GM19467 (cell line): ENCODE measurements at regions not wholly inside any gene's neighbourhood (a gene's known extent, or its start where the extent isn't known, plus 50 kb on each side); places are given as distances from the start of the nearest gene placed in this dataset.

Experiments used
- ATAC-seq: cut with Tn5 transposase; IDR thresholded peaks from one replicate; pipeline ENCODE4 v1.9.1; 2021; ENCODE audit warnings: mild to moderate bottlenecking, moderate library complexity; ENCODE audit not compliant: unreplicated experiment

GRCh38 chr4:147347217-147347616 is 133.7 kb upstream of the EDNRA start:
- ATAC-seq: no peak

GRCh38 chr4:147349193-147349592 is 131.7 kb upstream of the EDNRA start:
- no peak for ATAC-seq

DNA sequence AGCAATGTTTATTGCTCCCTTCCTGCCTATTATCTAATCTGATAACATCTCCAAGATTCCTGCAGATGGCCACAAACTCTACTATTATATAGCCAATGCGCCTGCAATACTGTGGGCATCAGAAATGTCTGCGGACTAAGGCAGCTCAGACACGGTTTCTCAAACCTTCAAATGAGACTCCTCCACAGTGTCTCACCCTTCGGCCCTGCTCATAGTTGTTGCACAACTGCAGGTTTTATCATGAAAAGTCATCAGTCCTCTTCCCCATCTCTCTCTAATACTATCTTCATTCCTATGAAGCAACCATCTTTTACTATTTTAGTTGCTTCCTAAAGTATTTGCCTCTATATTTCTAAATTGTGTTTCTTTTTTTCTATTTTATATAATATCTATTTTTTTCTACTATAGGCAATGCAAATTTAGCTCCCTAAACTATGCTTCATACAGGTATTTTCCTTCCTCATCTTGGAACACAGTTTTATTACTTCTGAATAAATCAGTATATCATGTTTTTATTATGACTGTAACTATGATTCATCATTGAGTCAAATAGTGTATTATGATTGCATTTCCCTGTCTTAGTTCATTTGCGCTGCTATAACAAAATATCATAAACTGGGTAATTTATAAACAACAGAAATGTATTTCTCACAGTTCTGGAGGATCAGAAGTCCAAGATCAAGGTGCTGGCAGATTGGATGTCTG is 129.7 kb upstream of the EDNRA start:
- ATAC-seq: no peak

GRCh38 chr4:147354237-147354636 is 126.7 kb upstream of the EDNRA start:
- no peak for ATAC-seq

DNA sequence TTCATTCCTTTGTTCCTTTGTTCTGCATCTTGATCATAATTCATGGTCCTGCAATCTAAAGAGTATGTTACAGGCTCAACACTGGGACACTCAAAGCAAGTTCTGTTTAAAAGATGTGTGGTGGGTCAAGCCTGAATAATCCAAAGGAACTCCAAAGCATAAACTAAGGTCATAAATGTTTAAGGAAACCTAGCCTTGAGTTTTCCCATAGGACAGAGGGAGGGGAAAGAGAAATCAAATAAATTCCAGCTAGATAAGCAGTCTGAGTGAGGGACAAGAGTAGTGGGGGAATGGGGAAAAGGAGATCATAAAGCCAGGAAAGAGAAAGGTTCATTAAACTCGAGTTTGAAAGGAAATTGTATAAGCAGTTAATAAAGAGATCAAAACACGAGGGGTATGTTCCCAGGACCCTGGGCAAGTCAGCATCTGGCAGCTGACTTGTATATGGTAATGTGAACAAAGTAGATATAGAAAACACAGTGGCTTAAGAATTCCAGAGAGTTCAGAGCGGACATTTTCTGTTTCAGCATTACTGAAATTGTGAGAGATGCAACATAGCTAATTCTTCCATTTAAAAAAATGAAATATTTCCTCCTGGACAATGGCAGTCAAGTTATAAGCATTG is 125.8 kb upstream of the EDNRA start:
- no peak for ATAC-seq

DNA sequence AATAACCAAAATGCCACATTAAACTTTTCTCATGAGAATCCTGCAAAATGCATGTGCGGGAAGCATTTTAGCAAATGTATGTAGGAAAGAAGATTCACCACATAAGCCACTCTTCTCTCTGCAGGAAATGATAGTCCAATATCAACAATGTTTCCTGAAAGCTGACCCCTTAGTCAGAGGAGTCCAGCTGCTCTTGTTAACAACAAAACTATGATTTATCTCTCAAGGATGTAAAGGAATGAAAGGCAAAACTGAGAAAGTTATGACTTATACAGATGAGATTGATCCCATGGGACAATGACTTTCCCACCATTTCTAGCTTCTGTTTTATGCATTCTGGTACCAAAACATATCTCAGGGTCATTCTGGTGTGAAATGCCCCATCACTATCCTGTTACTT is 125.0 kb upstream of the EDNRA start:
- ATAC-seq: no peak

DNA sequence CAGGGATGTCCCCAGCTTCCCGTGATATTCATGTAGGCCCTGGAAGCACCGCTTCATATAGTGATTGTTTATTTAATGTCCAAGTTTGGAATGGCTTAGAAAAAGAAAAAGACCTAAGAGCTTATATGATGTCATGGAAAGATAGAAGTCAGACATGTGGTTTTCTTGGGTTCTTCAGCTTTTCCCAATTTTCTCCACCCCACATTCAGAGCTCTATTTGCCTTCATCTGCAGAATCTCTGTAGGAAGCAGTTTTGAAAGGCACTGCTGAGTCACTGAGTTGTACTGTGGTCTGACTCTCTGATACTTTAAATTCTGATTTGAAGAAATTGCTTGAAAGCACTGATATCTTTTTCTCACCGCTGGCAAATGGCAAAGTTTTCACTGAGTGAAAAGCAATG is 120.6 kb upstream of the EDNRA start:
- no peak for ATAC-seq

- ATAC-seq: no peak
Measured at GRCh38 chr4:147361726-147362125, 119.2 kb upstream of the EDNRA start.

DNA sequence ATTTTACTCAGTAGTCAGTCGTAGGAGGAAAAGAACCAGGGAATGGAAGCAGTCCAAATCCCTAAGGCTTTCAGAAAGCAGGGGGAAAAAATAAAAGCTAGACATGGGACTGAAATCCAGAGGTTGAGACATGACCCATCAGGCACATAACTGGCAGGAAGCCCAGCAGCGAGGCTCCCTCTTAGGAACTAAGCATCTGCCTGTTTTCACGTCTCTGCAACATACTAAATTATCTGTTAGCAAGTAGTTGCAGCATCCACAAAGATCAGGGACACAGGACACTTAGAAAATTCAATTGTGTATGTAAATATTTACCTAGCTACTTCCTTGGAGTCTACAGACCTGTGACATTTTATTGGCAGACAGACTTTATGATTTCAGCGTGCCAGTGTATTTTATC is 118.0 kb upstream of the EDNRA start:
- ATAC-seq: no peak

GRCh38 chr4:147363514-147363913 is 117.4 kb upstream of the EDNRA start:
- no peak for ATAC-seq

DNA sequence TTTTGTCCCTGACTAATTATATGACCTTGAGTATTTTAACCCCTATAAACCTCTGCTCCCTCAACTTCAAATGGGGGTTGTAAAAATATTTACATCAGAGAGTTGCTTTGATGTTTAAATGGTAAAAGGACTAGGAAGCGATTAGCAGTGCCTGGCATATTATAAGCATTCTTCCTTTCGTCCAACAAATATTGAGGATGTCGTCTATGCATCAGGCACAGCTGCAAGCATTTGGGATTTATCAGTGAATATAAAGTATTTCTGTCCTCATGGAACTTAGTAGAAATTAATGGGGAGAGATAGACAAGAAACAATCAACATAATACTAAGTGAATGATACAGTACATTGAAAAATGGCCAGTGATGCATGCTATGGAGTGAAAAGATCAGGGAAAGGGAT is 115.5 kb upstream of the EDNRA start:
- no peak for ATAC-seq

DNA sequence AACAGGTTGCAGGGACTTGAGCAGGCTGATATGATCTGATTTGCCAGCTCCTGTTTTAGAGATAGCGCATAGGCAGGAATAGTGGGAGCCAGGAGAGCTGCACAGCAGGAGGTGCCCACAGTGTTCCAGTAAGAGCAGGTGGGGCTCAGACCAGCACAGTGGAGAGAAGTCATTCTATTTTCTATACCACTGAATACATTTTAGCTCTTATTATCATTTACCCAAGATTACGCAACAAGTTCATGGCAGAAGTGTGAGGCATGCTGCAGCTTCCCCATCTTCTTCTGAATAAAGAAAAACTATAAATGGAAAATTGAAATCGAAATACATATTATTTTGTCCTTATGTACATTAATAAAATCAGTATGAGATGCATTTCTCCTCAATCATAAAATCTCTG is 114.7 kb upstream of the EDNRA start:
- ATAC-seq: no peak

DNA sequence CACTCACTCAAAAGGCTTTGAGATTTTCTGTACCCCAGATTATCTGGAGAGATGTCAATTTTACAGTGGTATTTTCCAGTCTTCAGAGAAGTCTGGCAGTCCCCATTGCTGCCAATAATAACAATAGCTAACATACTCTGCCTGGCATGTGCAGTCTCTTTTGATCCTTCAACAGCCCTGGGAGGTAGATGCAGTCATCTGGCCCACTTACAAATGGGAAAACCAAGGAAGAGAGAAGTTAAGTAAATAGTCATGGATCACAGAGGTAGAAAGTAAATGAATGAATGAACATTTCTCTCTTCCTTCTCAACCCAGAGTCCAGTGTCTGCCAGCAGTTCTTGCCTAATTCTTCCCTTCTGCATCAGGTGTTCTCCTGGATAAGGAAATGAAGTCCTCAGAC is 113.0 kb upstream of the EDNRA start:
- ATAC-seq: no peak

GRCh38 chr4:147368948-147369347 is 111.9 kb upstream of the EDNRA start:
- no peak for ATAC-seq

DNA sequence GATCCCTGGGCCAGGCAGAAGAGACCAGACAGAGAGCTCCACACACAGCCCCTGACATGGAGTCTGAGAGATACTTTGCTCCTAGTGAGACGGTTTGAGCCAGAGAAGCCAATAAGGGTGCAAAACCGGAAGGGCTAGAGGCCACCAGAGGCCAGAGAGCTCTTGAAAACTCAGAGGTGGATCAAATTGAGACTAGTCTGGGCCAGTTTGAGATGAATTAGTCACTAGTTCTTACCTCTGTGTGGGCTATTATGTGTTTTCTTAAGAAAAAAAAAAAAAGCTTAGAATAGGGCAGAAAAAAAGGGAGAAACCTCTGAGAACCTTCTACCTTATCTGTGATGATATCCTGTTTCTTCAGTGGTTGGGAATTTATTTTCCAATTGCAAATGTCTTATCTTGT is 110.4 kb upstream of the EDNRA start:
- no peak for ATAC-seq

DNA sequence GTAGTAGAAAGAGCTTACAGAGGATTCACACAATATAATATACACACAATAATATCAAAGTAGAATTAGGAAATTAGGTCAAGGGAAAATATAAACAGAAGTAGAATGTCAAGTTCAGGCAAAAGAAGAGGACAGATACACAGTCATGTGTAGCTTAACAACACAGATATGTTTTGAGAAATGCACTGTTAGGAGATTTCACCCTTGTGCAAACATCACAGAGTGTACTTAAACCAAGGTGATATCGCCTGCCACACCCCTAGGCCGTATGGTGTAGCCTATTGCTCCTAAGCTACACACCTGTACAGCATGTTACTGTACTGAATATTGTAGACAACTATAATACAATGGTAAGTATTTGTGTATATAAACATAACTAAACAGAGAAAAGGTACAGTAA is 110.0 kb upstream of the EDNRA start:
- ATAC-seq: no peak

GRCh38 chr4:147371661-147372060 is 109.2 kb upstream of the EDNRA start:
- no peak for ATAC-seq

DNA sequence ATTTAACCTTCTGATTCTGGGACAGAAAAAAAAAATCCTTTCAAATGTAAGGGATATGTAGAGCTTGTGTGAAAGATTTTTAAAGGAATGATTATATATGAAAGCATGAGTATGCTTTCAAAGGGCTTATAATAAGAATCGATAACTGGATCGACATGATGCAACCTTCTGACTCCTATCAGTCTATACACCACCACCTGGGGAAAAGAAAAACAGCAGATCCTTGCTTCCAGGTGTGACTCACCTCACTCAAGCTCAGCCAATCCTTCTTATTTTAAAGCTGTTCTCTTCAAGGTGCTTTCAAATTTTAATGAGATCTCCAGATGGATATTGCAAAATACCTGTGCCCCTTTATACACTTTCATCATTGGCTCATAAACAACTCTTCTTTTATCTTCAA is 102.1 kb upstream of the EDNRA start:
- no peak for ATAC-seq

DNA sequence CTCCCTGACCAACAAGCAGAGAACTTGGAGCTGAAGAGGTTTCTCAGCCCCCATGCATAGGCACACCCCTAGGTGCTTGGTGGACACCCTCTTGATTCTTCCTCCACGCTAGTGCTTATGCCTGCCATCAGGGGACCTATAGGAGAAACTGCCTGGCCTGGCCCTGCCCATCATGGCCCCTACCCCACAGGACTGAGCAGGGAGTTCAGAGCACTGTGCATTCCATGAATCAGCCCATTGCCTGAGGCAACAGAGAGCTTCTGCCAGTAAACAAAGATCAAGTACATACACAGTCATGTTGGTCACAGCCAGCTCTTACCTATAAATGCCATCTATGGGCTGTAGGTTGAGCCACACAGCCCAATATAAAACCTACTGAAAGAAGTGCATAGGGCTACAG is 99.1 kb upstream of the EDNRA start:
- ATAC-seq: no peak

DNA sequence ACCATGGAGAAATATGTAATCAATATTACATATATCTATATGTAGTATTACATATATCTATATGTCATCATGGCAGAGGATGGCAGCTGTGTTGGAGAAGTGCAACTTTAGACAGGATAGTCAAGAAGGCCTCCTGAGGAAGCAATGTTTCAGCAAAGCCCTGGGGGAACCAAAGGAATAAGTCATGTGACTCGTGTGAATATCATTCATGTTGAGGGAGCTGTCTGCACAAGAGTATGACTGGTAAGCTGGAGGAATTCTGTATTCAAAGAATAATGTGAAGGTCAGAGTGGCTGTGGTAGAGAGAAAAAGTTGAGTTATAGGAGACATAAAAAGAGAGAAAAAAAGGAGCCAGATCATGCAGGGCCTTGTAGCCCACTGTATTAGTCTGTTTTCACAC is 92.9 kb upstream of the EDNRA start:
- no peak for ATAC-seq

GRCh38 chr4:147396105-147396504 is 84.8 kb upstream of the EDNRA start:
- no peak for ATAC-seq

DNA sequence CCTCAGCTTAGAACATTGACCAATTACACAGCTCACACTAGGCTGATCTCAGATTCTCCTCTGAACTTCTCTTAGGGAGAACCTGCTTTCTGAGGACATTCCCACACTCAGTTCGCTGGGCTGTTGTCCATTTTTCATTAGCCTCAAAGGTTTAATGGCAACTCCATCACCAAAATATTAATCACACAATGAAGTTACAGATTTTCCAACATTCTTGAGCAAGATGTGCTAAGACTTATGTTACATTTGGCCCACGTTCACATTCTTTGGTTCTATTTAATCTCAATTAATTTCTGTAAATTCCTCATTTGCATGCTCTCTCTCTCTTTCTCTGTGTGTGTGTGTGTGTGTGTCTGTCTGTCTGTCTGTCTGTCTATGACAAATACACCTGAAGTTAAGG is 82.3 kb upstream of the EDNRA start:
- no peak for ATAC-seq

GRCh38 chr4:147400721-147401120 is 80.2 kb upstream of the EDNRA start:
- ATAC-seq: no peak
